GM18907 (cell line): ENCODE measurements at regions not wholly inside any gene's neighbourhood (a gene's known extent, or its start where the extent isn't known, plus 50 kb on each side); places are given as distances from the start of the nearest gene placed in this dataset.

ENCODE experiments used
- ATAC-seq: cut with Tn5 transposase; IDR thresholded peaks from one replicate; pipeline ENCODE4 v1.9.1; 2021; ENCODE audit warnings: mild to moderate bottlenecking, moderate library complexity; ENCODE audit not compliant: unreplicated experiment

- ATAC-seq, result no peak
Measured at GRCh38 chr18:25815659-25816058, 274.8 kb downstream of the SS18 start.

DNA sequence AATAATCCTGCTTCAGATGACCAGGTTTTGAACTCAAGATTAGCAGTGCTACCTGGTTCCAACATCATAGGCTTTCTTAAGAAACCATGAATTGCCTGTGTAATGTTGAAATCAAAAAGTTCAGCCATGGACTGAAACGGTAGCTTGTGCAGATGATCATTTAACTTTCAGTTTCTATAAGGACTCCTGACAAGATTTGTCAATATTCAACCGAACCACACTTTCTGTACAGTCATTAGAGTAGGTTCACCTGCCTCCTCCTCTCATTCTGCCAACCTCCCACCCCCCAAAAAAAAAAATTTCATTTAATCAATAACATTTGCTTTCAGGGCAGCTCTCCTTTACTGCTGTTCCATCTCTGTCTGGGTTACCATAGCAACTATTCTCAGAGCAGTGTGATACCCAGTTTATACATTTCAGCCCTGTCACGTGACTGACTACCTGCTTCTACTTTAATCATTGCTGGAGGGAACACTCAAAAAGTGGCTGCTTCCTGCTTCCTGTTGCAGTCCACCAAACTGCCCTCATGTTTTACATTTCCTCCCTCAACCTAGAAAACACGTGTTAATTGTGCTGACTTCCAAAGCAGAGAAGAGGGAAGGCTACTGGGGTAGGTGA is 275.5 kb downstream of the SS18 start:
- peak; percentile 98 for ATAC-seq

GRCh38 chr18:25813110-25813509 is 277.3 kb downstream of the SS18 start:
- no peak for ATAC-seq

DNA sequence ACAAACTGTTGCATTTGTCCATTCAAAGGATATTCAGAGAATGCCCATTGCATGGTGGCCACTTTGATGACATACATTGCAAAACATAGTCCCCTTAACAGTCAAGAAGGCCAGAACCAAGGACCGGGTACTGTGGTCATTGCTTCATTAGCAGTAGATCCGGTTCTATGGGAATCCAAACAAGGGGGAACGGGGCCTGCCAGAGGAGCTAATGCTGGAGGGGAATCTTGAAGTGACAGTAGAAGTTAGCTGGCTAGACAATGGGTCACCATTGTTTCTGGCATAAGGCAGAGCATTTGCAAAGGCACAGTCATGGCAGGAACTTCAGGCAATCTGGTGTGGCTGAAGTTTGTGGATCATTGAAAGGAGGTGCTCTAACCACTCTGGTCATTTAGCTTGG is 279.7 kb downstream of the SS18 start:
- ATAC-seq, result no peak

DNA sequence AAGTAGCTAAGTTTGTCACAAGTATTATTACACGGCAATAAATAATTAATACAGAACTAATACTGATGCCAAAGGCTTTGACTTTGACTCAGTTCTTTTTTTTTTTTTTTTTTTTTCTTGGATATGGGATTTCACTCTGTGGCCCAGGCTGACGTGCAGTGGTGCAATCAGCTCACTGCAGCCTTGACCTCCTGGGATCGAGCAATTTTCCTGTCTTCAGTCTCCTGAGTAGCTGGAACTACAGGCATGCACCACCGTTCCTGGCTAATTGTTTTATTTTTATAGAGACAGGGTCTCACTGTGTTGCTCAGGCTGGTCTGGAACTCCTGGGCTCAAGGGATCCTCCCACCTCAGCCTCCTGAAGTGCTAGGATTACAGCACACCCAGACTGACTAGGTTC is 284.5 kb downstream of the SS18 start:
- no peak for ATAC-seq

DNA sequence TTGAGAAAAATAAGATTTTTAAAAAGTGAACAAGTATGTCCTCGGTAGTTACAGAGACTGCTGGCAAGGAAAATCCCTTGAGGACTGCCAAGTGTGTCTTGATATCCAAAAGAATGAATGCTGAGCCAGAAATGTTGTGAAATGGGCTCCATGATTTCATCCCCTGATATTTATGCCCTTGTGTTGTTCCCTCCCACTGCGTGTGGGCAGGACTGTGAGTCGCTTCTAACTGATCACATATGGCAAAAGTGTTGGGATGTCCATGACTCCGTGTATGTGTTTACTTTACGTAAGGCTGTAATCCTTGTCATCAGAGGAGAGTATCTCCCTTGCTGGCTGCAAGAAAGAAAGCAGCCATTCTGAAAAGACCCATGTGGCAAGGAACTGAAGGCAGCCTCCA is 285.1 kb downstream of the SS18 start:
- ATAC-seq, result no peak

GRCh38 chr18:25799231-25799630 is 291.2 kb downstream of the SS18 start:
- ATAC-seq, result no peak

- no peak for ATAC-seq
Measured at GRCh38 chr18:25798046-25798445, 292.4 kb downstream of the SS18 start.

- no peak for ATAC-seq
Measured at GRCh38 chr18:25795213-25795612, 295.2 kb downstream of the SS18 start.

DNA sequence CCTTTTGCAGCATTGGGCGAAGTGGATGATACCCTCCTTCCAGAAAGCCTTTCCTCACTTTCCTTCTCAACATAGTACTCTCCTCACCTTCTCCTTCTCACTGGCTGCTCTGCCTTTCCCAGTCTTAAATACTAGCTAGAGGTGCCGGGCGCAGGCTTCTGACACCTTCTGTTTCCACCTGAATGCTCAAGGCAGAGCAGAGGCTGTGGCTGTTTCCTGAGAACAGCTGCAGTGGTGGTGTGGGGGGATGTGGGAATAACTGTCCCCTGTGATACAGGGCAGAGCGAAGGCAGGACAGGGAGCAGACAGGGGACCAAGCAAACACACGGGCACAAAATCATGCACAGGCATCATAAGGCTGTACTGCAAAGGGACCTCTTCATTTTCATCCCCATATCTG is 303.1 kb downstream of the SS18 start:
- ATAC-seq, result no peak

DNA sequence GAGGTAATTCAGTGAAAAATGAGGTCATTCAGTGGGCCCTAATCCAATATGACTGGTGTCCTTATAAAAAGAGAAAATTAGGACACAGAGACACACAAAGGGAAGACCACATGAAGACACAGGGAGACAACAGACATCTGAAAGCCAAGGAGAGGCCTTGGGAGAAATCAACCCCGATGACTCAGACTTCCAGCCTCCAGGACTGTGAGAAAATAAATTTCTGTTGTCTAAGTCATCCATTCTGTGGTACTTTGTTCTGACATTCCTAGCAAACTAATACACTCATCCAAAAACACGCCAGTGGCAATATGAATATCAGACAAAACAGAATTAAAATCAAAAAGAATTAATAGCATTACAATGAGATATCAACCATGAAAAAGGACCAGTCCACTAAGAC is 303.7 kb downstream of the SS18 start:
- no peak for ATAC-seq

DNA sequence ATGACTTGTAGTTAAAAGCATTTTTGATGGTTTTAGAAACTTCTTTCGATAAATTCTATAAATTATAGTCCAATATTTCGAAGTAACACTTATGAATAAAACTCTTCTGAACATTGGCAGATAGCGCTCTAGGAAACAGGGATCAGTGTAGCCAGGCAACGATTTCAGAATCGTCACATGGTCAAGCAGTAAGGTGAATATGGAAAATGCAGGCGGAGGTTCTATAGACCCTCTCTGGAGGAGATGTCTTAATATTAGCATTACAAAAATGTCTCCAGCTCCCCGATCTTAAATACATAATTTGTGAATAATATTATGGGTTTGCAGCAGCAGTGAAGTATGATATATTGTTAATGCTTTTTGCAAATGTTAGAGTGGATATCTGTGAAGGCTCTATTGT is 310.3 kb downstream of the SS18 start:
- no peak for ATAC-seq

- ATAC-seq, result no peak
Measured at GRCh38 chr18:25771796-25772195, 318.6 kb downstream of the SS18 start.

DNA sequence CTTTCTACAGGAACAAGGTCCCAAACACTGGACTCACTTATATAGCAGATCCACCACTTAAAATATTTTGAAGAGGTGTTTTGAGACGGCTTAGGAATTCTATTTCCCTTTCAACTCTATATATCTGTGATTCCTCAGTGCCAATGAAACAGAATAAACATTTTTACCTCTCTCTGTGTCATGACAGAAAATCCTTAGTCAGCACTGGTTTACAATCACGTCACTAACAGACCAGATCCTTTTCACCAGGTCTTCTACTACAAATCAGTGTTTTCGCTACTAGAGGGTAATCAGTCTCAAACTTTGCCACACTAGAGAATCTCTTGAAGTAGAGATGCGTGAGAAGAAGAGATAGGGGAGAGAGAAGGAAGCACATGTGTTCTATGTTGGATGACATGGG is 325.6 kb downstream of the SS18 start:
- ATAC-seq, result no peak

- no peak for ATAC-seq
Measured at GRCh38 chr18:25759111-25759510, 331.3 kb downstream of the SS18 start.

- no peak for ATAC-seq
Measured at GRCh38 chr18:25743646-25744151, 346.7 kb downstream of the SS18 start.

GRCh38 chr18:25739376-25739775 is 351.0 kb downstream of the SS18 start:
- no peak for ATAC-seq

- no peak for ATAC-seq
Measured at GRCh38 chr18:25737710-25738311, 352.6 kb downstream of the SS18 start.

GRCh38 chr18:25736516-25736915 is 353.9 kb downstream of the SS18 start:
- no peak for ATAC-seq

DNA sequence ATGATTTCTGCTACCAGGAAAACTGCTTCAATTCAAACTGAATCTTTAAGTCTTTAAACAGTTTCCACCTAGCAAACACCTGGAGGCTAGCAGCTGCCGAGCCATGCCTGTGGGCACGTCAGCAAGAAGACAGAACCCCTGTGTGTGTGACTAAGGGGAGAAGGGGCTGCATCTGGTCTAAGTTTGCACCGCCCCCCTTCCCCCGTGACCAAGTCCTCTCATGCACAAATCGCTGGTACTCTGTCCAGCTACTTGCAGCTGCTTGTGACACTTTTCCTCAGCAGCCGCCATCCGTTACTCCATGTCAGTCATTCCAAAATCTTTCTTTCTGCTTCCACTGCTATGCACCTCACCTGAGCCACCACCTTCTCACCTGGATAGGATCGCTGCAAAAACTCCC is 355.0 kb downstream of the SS18 start:
- ATAC-seq, result no peak

- no peak for ATAC-seq
Measured at GRCh38 chr18:25734336-25734735, 356.1 kb downstream of the SS18 start.

DNA sequence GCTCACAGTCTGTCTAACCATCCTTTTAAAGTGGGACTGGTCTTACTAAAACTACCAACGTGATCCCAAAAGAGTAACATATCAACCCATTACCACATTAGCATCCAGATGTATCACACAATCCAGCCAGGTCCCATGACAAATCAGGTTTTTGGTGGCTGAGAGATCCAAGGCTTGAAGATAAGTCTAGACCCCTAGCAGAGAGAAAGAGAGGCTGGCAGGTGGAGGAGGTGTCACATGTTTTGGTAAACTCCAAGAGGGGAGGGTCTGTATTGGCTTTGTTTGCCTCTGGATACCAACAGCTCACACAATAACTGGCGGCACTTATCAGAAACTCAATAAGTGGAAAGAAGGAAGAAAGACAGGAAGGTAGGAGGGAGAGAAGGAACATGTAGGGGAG is 357.6 kb downstream of the SS18 start:
- no peak for ATAC-seq

DNA sequence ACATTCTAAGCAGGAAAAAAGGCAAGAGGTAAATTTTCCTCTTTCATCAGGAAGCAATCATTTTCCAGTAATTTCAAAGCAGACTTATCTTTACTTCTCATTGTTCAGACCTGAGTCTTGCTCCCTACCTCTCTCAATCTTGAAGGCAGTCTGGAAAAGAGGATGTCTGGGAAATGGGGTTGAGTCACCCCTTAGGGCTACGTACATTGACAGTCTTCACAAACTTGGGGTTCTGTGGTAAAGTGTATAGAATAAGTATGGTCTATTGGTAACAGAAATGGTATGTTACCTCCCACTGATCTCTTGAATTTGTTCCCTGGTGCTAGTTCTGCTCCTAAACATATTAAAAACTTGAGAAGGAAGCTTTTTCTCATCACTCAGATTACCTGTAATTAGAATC is 361.3 kb downstream of the SS18 start:
- no peak for ATAC-seq
